ENCODE measurements at regions not wholly inside any gene's neighbourhood (a gene's known extent, or its start where the extent isn't known, plus 50 kb on each side); places are given as distances from the start of the nearest gene placed in this dataset.

- TF ChIP-seq CTCF (IDR thresholded peaks at IDR 0.05) (no peak), POLR2A (IDR thresholded peaks at IDR 0.05) (no peak)
Observed at GRCh38 chr5:101679816-101680215, 616.3 kb downstream of the SLCO4C1 start.
